Lower leg skin (tissue), 4 donors: ENCODE measurements at regions not wholly inside any gene's neighbourhood (a gene's known extent, or its start where the extent isn't known, plus 50 kb on each side); places are given as distances from the start of the nearest gene placed in this dataset.

ENCODE experiments used
- DNase-seq, 2 donors: peaks; one replicate each; pipeline ENCODE4 v3.0.0-alpha.2; 2019; ENCODE audit warnings: low spot score in 2 of 2
- H3K4me3 ChIP-seq: fragments of 200-600 bp; sonication (generic); 2 replicates; pipeline ENCODE4 v1.5.1; 2017; ENCODE audit warnings: mild to moderate bottlenecking, low read depth; ENCODE audit not compliant: poor library complexity, severe bottlenecking
- CTCF ChIP-seq, 3 donors: fragments of 450-650 bp; IDR thresholded peaks; one replicate each; pipeline ENCODE4 v1.5.1; 2016; ENCODE audit warnings: antibody characterized with exemption in 3 of 3, mild to moderate bottlenecking in 3 of 3, moderate library complexity in 2 of 3
- POLR2A ChIP-seq, 2 donors: fragments of 450-650 bp; IDR thresholded peaks; one replicate each; pipeline ENCODE4 v1.6.1; 2016 to 2017; ENCODE audit warnings: antibody characterized with exemption in 2 of 2, mild to moderate bottlenecking in 1 of 2, moderate library complexity in 1 of 2
- whole genome bisulfite sequencing, 2 donors: methylation state at CpG; one replicate each; pipeline ENCODE4 v1.1.5; 2018; 5-methylcytosine and 5-hydroxymethylcytosine counted together
- intact Hi-C: fragments of 100-400 bp; cut with DNase I; formaldehyde crosslinking; loops from one replicate; pipeline ENCODE4 v1.15.0; 2023; ENCODE audit warnings: low total_unique reads

- 60 to 62% methylated on average over 3 of the region's 3 CpGs for WGBS, 2 donors
- H3K4me3 ChIP-seq, result no peak overlapping the region
- peak in 1 of 2 donors; percentile 68 for DNase-seq
- intact Hi-C loops, result no loop called here
- no peak for TF ChIP-seq CTCF (IDR thresholded peaks at IDR 0.05)
- TF ChIP-seq POLR2A (IDR thresholded peaks at IDR 0.05), result no peak
Observed at GRCh38 chr10:3943695-3944257, 158.8 kb upstream of the KLF6 start.

GRCh38 chr10:3942937-3943489 is 158.0 kb upstream of the KLF6 start:
- H3K4me3 ChIP-seq, result no peak overlapping the region
- peak in 1 of 2 donors; percentile 81 for DNase-seq
- intact Hi-C loops, result no loop called here
- WGBS, 2 donors, result 77 to 78% methylated on average over 9 of the region's 9 CpGs
- no peak for TF ChIP-seq POLR2A (IDR thresholded peaks at IDR 0.05)
- no peak for TF ChIP-seq CTCF (IDR thresholded peaks at IDR 0.05)

GRCh38 chr10:3941676-3942075 is 156.7 kb upstream of the KLF6 start:
- WGBS, 2 donors, result 93 to 94% methylated on average over 12 of the region's 12 CpGs
- H3K4me3 ChIP-seq, result no peak overlapping the region
- intact Hi-C loops, result no loop called here
- TF ChIP-seq CTCF (IDR thresholded peaks at IDR 0.05) (no peak), POLR2A (IDR thresholded peaks at IDR 0.05) (no peak)
- DNase-seq, result peak in 1 of 2 donors; percentile 76

GRCh38 chr10:3936422-3937040 is 151.5 kb upstream of the KLF6 start:
- intact Hi-C loops, result no loop called here
- H3K4me3 ChIP-seq, result no peak overlapping the region
- DNase-seq, result peak in 1 of 2 donors; percentile 63
- TF ChIP-seq POLR2A (IDR thresholded peaks at IDR 0.05) (no peak), CTCF (IDR thresholded peaks at IDR 0.05) (no peak)
- 80 to 85% methylated on average over 7 of the region's 7 CpGs for WGBS, 2 donors

GRCh38 chr10:3935933-3936359 is 150.9 kb upstream of the KLF6 start:
- peak in 1 of 2 donors; percentile 82 for DNase-seq
- 8 to 13% methylated on average over 9 of the region's 9 CpGs for WGBS, 2 donors
- TF ChIP-seq POLR2A (IDR thresholded peaks at IDR 0.05), result no peak
- no peak overlapping the region for H3K4me3 ChIP-seq
- intact Hi-C loops, result no loop called here

- WGBS, 2 donors, result 19% methylated on average over 11 of the region's 11 CpGs
- H3K4me3 ChIP-seq, result no peak overlapping the region
- DNase-seq, result peak in 1 of 2 donors; percentile 90
- TF ChIP-seq POLR2A (IDR thresholded peaks at IDR 0.05) (no peak), CTCF (IDR thresholded peaks at IDR 0.05) (no peak)
- intact Hi-C loops, result no loop called here
Observed at GRCh38 chr10:3935141-3935540, 150.1 kb upstream of the KLF6 start.
